ENCODE measurements at regions not wholly inside any gene's neighbourhood (a gene's known extent, or its start where the extent isn't known, plus 50 kb on each side); places are given as distances from the start of the nearest gene placed in this dataset.
A peak's percentile ranks its signal among the peaks of the same experiment; 100 is the strongest.

- no peak for DNase-seq
Observed at GRCh38 chr5:61263561-61264272, 68.3 kb upstream of the ZSWIM6 start.

GRCh38 chr5:61264273-61264661 lies 67.8 kb upstream of the ZSWIM6 start:
- DNase-seq: no peak

DNA sequence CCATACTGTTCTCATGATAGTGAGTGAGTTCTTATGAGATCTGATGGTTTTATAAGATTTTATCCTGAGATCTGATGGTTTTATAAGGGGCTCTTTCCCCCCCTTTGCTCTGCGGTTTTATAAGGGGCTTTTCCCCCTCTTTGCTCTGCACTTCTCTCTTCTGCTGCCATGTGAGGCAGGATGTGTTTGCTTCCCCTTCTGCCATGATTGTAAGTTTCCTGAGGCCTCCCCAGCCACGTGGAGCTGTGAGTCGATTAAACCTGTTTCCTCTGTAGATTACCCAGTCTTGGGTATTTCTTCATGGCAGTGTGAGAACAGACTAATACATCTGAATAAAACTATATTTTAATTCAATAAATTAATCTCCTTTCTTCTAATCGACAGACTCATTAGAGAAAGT lies 64.9 kb upstream of the ZSWIM6 start:
- no peak for DNase-seq

DNA sequence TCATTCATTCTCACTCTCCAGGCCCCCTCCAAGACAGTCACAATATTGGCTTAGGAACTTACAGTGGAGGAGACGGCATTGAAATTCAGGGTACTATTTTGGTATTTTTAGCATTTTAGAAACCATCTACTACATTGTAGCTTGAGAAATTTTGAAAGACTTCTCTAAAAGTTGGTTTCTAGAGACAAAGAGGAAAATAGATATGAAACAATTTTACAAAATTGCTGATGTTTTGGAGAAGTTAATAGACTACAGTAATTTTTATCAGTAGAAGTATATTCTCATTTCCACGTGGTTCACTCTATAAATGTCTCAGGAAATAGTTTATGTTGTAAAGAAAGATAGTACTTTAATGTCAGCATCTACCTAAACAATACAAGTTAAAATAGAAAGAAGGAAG lies 63.2 kb upstream of the ZSWIM6 start:
- no peak for DNase-seq

GRCh38 chr5:61270510-61271165 lies 61.4 kb upstream of the ZSWIM6 start:
- DNase-seq: no peak

GRCh38 chr5:61272688-61273087 lies 59.4 kb upstream of the ZSWIM6 start:
- DNase-seq: no peak

DNA sequence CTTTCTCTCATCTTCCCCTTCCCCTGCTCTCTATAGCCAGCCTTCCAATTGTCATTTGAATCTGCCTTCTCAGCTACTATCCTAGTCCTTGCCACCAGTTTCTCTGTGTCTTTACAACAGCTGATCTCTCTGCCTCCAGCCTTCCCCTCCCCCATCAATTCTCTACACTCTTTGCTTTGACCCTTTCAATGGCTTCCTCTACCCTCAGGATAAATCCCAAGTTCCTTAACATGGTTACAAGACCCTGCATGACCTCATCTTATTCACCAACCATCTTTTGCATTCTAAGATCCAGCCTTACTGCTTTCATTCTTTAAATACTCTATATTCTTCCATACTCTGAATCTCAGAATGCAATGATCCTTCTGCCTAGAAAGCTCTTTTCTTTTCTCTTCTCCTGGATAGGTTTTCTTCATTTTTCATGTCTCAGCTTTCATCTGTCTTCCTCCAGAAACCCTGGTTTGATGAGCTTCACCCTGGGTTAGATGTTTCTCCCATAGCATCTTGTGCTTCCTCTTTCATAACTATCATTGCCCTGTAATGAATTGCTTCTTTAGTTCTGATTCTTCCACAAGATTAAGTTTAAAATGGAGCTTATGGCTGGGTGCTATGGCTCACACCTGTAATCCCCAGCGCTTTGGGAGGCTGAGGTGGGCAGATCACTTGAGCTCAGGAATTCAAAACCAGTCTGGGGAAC lies 58.6 kb upstream of the ZSWIM6 start:
- no peak for DNase-seq

DNA sequence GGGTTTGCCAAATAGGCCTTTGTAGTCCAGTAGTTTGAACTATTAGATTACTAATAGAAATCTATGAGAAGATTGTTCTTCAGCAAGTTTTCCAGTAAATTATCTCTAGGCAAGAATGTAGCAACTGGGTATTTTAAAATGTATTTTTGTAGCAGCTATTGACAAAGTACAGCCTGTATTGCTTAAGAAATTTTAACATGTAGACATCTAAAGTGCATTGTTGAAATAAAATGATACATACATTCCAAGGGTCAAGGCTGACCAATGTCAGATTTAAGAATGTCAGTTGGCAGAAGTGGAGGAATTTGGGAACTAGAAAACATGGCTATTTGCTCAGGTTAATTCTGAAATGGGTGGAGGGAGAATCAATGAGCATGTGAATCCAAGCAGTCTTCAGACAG lies 57.5 kb upstream of the ZSWIM6 start:
- no peak for DNase-seq

- DNase-seq: peak in 32 of 56 donors; percentile 6 to 64 (median 26)
Observed at GRCh38 chr5:61275841-61276240, 56.2 kb upstream of the ZSWIM6 start.

GRCh38 chr5:61277190-61277589 lies 54.9 kb upstream of the ZSWIM6 start:
- peak in 2 of 56 donors; percentile 21 to 22 for DNase-seq

- DNase-seq: no peak
Observed at GRCh38 chr5:61277781-61278180, 54.3 kb upstream of the ZSWIM6 start.

GRCh38 chr5:61279725-61280124 lies 52.3 kb upstream of the ZSWIM6 start:
- no peak for DNase-seq

- DNase-seq: no peak
Observed at GRCh38 chr5:61280205-61280604, 51.9 kb upstream of the ZSWIM6 start.

DNA sequence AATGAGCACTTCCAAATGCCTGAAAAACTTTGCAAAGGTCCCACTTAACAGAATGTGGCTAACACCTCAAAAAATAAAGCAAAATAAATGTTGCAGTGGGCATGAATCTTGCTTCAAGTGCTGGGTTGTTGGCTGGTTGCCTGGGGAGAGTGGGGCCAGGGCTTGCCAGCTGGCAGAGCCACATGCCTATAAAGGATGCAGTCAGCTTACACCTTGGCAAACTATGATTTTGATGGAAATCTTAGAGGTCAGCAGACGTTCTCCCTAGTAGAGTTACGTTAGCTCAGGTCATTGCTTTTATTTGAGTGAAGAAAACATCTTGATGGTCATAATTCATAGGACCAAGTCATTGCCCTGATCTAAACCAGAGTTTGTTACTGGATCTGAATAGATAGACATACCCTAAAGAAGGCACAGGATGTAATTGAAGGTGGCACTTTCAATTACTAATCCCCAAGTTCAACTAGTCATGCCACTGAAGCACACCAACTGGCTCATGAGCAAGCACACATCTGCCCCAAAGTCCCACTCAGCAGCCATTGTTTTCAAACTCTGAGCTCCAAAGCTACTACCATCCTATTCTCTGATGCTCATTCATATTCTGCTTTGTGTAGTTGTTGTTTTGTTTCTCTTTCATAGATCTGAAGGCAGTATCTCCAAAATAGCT lies 51.2 kb upstream of the ZSWIM6 start:
- peak in 9 of 56 donors; percentile 8 to 38 (median 21) for DNase-seq

DNA sequence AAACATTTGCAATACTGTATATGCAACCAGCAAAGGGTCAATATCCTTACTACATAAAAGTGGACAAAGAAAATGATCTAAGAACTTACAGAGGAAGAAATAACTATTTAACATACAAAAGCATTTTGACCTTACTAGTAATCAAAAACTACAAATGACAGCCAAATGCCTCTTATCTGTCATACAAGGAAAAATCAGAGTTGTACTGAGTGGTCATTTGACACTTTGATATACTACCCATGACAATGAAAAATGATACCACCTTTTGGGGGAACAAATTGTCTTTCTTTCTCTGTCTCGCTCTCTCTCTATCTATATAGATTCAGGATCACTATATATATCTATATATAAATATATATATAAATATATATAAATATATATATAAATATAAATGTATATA lies 50.4 kb upstream of the ZSWIM6 start:
- no peak for DNase-seq
